ENCODE measurements at regions not wholly inside any gene's neighbourhood (a gene's known extent, or its start where the extent isn't known, plus 50 kb on each side); places are given as distances from the start of the nearest gene placed in this dataset.
"Not testable (repeated sequence)": the region's sequence is repeated elsewhere in the genome, so short reads cannot be mapped to it uniquely, and the experiment has no call there.

DNA sequence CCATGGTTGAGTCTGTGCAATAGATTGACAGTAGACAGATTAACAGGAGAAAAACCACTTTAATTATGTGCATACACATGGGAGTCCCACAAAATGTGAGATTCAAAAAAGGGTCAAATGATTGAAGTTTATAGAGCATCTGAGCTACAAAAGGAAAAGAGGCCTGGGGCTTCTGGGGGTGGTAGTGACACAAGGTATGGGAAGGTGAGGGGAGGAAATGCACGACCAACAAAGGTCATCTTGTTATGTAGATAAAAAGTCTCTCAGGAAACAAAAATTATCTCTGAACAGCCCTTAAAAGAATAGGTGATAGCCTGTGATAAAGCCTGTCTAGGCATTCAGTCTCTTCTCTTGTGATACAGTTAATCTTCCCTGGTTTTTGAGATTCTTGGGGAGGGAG is 141.7 kb downstream of the SEC23IP start:
- no peaks in the 10 kb centered on the region for H3K9me3 Mint-ChIP-seq
- no peaks in the 10 kb centered on the region for H3K4me1 Mint-ChIP-seq
- H3K27me3 Mint-ChIP-seq, result peaks cover 9% of the 10 kb centered on the region
- H3K27ac Mint-ChIP-seq, result no peak overlapping the region
- no peaks in the 10 kb centered on the region for H3K36me3 Mint-ChIP-seq
- ATAC-seq, result no peak
- no peak overlapping the region for H3K4me3 Mint-ChIP-seq

DNA sequence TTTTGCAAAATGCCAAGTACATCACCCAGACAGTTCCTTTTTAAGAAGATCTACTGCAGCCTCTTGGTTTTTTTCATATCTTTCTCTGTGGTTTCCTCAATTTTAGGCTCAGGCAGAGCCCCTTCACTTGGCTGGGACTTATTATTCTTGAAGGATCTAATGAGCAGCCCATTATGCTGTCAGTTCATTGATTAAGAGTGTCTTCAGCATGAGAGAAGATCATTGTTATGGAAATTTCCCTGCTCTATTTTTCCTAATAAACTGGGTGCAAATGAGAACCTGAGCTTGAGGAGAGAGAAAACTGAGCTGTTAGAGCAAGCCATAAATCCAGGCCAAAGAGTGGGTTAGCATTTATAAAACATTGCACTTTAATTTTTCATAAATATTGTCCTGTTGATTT is 146.5 kb downstream of the SEC23IP start:
- Mint-ChIP-seq H3K4me3 (no peak overlapping the region), H3K27me3 (peaks cover 9% of the 10 kb centered on the region), H3K27ac (no peak overlapping the region), H3K9me3 (no peaks in the 10 kb centered on the region), H3K4me1 (no peaks in the 10 kb centered on the region), H3K36me3 (no peaks in the 10 kb centered on the region)
- ATAC-seq, result no peak

DNA sequence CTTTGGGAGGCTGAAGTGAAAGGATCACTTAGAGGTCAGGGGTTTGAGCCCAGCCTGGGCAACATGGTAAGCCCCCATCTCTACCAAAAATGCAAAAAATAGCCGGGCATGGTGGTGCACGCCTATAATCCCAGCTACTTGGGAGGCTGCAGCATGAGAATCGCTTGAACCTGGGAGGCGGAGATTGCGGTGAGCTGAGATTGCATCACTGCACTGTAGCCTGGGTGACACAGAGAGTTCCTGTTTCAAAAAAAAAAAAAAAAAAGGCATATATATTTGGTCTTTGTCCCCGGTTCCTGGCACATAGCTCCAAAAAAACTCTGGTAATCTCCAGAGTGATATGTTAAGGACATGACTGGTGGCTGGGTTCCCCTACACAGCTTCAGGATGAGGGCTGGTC is 147.3 kb downstream of the SEC23IP start:
- ATAC-seq, result no peak
- Mint-ChIP-seq H3K36me3 (no peaks in the 10 kb centered on the region), H3K27me3 (peaks cover 9% of the 10 kb centered on the region), H3K9me3 (no peaks in the 10 kb centered on the region), H3K4me3 (no peak overlapping the region), H3K4me1 (no peaks in the 10 kb centered on the region), H3K27ac (no peak overlapping the region)

DNA sequence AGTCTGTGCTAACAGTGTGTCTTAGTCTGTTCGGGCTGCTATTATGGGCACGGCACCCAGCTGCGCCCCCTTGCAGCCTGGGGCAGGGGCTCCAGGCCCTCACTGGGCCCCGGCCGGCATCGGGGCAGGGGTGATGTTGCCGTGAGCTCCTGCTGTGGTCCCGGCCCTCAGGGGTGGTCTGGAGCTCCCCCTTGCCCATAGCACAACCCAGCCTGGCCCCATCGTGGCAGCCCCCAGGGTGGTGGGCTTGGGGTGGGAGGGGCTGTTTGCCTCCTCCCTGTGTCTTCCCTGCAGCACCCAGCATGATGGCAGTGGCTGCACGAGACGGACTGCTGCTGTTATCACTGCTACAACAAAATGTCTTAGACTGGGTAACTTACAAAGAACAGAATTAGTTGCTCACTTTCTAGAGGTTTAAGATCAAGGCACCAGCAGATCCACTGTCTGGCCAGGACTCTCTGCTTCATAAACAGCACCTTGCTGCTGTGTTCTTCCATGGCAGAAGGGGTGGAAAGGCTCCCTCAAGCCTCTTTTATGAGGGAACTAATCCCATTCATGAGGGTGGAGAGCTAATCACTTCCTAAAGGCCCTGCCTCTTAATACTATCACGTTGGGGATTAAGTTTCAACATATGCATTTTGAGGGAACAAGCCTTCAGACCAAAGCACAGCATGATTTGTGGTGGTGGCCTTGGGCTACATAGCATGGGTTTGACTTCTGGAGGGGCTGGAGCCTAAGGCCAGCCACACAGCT is 149.5 kb downstream of the SEC23IP start:
- peaks cover 9% of the 10 kb centered on the region for H3K27me3 Mint-ChIP-seq
- no peak overlapping the region for H3K27ac Mint-ChIP-seq
- H3K36me3 Mint-ChIP-seq, result no peaks in the 10 kb centered on the region
- peak; percentile 37 for ATAC-seq
- no peak overlapping the region for H3K4me3 Mint-ChIP-seq
- H3K9me3 Mint-ChIP-seq, result peaks cover 1% of the 10 kb centered on the region
- H3K4me1 Mint-ChIP-seq, result no peaks in the 10 kb centered on the region

DNA sequence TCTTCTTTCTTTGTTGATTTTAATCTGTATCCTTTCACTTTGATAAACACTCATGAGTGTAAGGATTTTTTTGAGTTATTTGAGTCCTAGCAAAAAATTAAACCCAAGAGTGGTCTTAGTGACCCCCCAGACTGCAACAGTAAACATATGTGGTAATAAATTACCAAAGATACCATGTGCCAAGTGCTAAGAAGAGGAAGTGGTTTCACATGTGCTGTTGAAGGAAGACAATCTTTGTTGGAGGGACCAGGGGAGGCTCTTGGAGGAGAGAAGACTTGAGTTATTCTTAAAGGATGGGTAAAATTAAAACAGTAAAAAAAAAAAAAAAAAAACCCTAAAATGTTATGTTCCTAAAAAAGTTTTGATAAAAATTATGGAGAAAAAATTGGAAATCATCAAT is 150.2 kb downstream of the SEC23IP start:
- H3K36me3 Mint-ChIP-seq, result no peaks in the 10 kb centered on the region
- ATAC-seq, result no peak

DNA sequence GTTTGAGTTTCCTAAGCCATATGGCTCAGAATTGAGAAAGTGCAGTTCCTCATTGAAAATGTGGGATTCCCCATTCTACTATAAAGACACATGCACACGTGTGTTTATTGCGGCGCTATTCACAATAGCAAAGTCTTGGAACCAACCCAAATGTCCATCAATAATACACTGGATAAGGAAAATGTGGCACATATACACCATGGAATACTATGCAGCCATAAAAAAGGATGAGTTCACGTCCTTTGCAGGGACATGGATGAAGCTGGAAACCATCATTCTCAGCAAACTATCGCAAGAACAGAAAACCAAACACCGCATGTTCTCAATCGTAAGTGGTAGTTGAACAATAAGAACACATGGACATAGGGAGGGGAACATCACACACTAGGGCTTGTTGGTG is 154.8 kb downstream of the SEC23IP start:
- H3K4me3 Mint-ChIP-seq, H3K36me3 Mint-ChIP-seq, H3K9me3 Mint-ChIP-seq, H3K27ac Mint-ChIP-seq, ATAC-seq, H3K4me1 Mint-ChIP-seq: not testable (repeated sequence)
- peaks cover 18% of the 10 kb centered on the region for H3K27me3 Mint-ChIP-seq

More for the DNA sequence above, 150.2 kb downstream of the SEC23IP start:
- H3K9me3 Mint-ChIP-seq, result peaks cover 2% of the 10 kb centered on the region
- no peaks in the 10 kb centered on the region for H3K4me1 Mint-ChIP-seq
- no peak overlapping the region for H3K4me3 Mint-ChIP-seq
- peaks cover 5% of the 10 kb centered on the region for H3K27me3 Mint-ChIP-seq
- no peak overlapping the region for H3K27ac Mint-ChIP-seq

DNA sequence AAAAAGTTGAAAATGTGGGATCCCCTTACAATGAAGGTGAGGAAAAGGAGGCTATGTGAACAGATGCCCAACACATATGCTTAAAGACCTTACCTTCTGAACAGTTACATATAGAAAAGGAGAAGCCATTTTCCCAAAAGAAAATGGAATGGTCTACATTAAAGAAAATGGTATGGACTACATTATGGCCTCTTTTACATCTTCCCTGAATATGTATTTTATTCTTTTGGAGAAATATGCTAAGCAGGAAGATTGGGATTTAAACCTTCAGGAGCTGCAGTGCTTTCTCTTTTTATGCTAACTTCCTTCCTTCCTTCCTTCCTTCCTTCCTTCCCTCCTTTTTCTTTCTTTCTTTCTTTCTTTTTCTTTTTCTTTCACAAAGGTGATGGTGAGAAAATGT is 155.4 kb downstream of the SEC23IP start:
- peaks cover 24% of the 10 kb centered on the region for H3K27me3 Mint-ChIP-seq
- H3K4me3 Mint-ChIP-seq, result no peak overlapping the region
- no peak overlapping the region for H3K27ac Mint-ChIP-seq
- H3K4me1 Mint-ChIP-seq, result no peaks in the 10 kb centered on the region
- no peak for ATAC-seq
- H3K9me3 Mint-ChIP-seq, result peaks cover 2% of the 10 kb centered on the region
- no peaks in the 10 kb centered on the region for H3K36me3 Mint-ChIP-seq

DNA sequence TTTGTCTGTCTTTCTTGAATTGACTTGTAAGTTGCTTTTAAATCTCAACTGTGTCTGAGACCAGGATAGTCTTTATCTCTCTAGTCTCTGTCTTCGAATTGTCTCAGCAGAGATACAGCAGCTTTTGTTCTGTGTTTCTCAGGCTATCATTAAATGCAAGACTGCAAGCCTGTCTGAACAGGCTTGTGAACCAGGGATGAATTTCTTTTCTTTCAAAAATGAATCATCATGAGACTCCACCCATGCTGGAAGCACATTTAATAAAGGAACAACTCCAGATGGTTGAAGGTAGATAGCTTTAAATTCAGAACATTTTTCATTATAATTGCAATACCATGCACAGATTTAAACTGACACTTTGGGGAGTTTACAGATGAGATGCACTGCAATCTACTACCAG is 155.9 kb downstream of the SEC23IP start:
- H3K4me3 Mint-ChIP-seq, result no peak overlapping the region
- H3K4me1 Mint-ChIP-seq, result no peaks in the 10 kb centered on the region
- H3K9me3 Mint-ChIP-seq, result peaks cover 2% of the 10 kb centered on the region
- peaks cover 26% of the 10 kb centered on the region for H3K27me3 Mint-ChIP-seq
- H3K27ac Mint-ChIP-seq, result no peak overlapping the region
- no peak for ATAC-seq
- H3K36me3 Mint-ChIP-seq, result no peaks in the 10 kb centered on the region

DNA sequence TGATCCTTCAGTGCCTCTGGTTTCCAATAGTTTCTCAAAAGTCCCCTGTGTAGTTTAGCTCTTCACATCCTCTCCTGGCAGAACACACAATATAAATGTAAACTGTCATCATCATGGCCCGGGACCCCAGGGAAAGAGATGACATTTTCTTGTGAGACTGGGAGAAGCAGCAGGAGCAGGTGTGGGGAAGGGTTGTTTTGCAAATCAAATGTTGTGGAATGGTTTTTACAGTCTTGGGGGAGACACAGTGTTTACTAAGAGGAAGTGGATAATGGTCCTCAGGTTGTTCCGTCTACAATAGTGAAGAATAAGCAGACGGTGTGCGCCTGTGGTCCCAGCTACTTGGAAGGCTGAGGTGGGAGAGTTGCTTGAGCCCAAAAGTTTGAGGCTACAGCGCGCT is 159.1 kb downstream of the SEC23IP start:
- H3K27me3 Mint-ChIP-seq, result peaks cover 26% of the 10 kb centered on the region
- no peaks in the 10 kb centered on the region for H3K4me1 Mint-ChIP-seq

DNA sequence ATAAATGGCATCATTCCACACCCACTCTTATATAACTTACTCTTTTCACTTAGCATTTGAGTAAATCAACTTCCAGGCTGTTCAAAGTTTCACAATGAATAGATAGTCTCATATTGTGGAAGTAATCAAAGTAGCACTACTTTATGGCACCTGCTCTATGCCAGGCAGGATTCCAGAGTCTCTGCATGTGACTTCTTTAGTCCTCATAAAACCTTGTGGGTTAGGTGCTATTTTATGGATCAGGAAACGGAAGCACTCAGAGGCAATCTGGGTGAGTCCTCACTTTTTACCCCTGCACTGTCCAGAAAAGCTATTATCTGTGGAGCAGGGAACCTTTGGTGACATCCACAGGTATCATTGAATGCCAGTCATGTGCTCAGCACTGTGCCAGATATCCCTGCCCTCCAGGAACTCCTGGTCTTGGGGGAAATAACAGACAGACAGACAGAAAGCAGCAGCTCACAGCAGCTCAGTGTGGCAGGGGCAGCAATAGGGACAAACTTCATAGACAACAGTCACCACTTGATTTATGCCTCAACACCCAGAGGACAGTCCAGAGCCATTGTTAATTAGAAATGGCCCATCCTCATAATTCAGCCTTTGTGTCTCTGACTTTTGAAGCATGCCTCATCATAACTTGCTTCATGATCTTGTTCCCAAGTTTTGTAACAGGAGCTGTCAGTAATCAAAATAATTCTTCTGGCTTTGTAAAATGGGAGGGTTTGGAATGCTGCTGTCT is 160.6 kb downstream of the SEC23IP start:
- H3K4me1 Mint-ChIP-seq, result peaks cover 5% of the 10 kb centered on the region
- H3K4me3 Mint-ChIP-seq, result no peak overlapping the region
- no peaks in the 10 kb centered on the region for H3K9me3 Mint-ChIP-seq
- H3K27me3 Mint-ChIP-seq, result peaks cover 26% of the 10 kb centered on the region
- H3K27ac Mint-ChIP-seq, result no peak overlapping the region
- no peaks in the 10 kb centered on the region for H3K36me3 Mint-ChIP-seq
- ATAC-seq, result no peak

More for the DNA sequence above, 159.1 kb downstream of the SEC23IP start:
- H3K4me3 Mint-ChIP-seq, result no peak overlapping the region
- H3K9me3 Mint-ChIP-seq, result peaks cover 2% of the 10 kb centered on the region
- no peak for ATAC-seq
- H3K27ac Mint-ChIP-seq, result no peak overlapping the region
- no peaks in the 10 kb centered on the region for H3K36me3 Mint-ChIP-seq

DNA sequence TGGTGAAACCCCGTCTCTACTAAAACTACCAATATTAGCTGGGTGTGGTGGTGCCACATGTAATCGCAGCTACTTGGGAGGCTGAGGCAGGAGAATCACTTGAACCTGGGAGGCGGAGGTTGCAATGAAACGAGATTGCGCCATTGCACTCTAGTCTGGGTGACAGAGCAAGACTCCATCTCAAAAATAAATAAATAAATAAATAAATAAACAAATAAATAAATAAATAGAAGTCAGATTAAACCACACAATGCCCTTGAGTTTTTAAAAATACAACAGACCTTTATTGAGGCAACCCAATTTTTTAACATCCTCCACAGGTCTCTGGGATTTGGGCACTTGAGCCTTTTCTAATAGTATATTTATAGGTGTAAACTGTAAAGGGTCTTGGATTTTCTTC is 167.3 kb downstream of the SEC23IP start:
- not testable (repeated sequence) for H3K4me3 Mint-ChIP-seq, H3K27ac Mint-ChIP-seq, H3K36me3 Mint-ChIP-seq, ATAC-seq, H3K9me3 Mint-ChIP-seq
- Mint-ChIP-seq H3K27me3 (peaks cover 21% of the 10 kb centered on the region), H3K4me1 (peaks cover 11% of the 10 kb centered on the region)

DNA sequence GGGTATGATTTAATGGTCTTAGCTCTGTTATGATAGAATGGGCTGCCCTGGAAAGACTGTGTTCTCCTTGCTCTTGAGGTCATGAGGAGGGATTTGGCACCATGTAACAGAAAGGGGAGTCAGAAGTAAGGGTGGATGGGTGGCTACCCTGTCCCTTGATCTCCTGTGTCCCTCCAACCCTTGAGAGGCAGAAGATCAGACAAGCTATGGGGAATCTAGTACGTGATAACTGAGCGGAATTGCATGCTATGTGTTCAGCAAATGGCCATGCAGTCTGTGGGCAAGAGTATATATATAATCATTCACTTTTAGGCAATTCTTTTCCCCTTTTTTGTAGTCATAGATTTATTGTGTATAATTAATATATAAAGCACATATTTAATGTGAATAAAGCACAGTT is 174.9 kb downstream of the SEC23IP start:
- H3K9me3 Mint-ChIP-seq, result peaks cover 10% of the 10 kb centered on the region
- H3K36me3 Mint-ChIP-seq, result no peaks in the 10 kb centered on the region
- no peak for ATAC-seq
- peaks cover 18% of the 10 kb centered on the region for H3K27me3 Mint-ChIP-seq
- no peaks in the 10 kb centered on the region for H3K4me1 Mint-ChIP-seq
- no peak overlapping the region for H3K27ac Mint-ChIP-seq
- no peak overlapping the region for H3K4me3 Mint-ChIP-seq

DNA sequence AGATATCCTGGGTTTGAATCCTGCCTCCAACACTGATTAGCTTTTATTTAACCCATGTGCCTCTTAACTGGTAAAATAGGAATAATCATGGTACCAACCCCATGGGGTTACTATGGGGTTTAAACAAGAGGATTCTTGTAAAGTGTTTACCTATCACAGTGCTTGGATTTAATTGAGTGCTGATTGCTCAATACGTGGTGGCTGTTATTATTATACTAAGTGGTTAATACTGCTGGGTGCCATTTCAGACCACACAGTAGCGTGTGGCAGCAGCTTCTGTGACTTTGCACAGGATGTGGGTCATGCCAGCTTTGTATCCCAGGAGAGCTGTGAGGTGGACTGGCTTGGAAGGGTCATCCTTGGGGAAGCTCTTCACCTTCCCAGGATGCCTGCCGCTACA is 177.2 kb downstream of the SEC23IP start:
- peaks cover 16% of the 10 kb centered on the region for H3K9me3 Mint-ChIP-seq
- ATAC-seq, result no peak
- H3K27ac Mint-ChIP-seq, result no peak overlapping the region
- H3K36me3 Mint-ChIP-seq, result no peaks in the 10 kb centered on the region
- no peak overlapping the region for H3K4me3 Mint-ChIP-seq
- peaks cover 18% of the 10 kb centered on the region for H3K27me3 Mint-ChIP-seq
- no peaks in the 10 kb centered on the region for H3K4me1 Mint-ChIP-seq

DNA sequence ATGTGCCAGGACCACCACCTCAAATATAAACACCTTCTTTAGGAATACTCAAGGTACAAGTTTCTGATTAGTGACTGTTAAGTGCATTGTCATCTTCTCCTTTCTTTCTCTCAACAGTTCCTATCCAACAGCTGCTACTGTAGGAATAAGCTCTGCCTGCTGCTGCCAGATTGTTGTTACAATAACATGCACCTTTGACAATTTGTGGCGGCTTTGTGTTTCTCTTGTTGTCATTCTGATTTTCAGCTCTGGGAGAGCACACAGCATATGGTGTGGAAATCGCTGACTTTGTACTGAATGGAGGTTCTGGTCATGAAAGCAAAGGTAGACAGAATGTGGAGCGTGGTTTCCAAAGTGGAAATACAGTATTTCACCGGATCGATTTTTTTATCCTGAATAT is 182.8 kb downstream of the SEC23IP start:
- Mint-ChIP-seq H3K4me3 (no peak overlapping the region), H3K9me3 (peaks cover 12% of the 10 kb centered on the region), H3K27ac (no peak overlapping the region), H3K36me3 (no peaks in the 10 kb centered on the region), H3K27me3 (peaks cover 35% of the 10 kb centered on the region), H3K4me1 (no peaks in the 10 kb centered on the region)
- no peak for ATAC-seq

DNA sequence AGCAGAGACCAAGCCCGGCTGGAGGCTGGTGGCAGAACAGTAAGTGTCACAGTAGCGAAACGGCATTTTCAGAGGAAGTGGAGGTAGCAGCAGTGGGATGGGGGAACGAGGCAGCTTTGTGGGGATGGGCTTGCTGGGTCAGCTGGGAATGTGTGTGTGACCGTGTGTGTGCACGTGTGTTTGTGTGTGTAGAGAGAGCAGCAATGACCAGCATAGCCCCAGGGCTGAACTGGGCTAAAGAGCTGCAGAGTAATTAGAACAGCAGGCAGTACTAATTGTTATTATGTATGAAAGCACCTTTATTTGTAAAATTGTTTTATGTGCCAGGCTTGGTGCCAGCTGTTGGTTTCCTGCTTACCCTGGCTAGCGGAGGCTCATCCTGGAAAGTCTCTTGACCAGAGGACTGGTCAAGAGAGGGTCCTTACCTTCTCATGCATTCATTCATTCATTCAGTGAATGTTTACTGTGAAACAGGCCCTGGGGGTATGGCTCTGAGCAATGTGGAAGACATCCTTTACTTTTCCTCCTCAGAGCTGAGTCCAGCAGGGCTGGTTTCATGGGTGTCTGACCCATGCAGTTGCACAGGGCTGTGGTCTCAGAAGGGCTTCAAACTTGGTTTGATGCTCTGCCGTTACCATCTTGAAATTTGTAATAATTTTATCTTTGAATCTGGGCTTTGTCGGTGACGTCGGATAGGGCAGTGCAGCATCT is 184.6 kb downstream of the SEC23IP start:
- peaks cover 8% of the 10 kb centered on the region for H3K9me3 Mint-ChIP-seq
- H3K4me1 Mint-ChIP-seq, result no peaks in the 10 kb centered on the region
- ATAC-seq, result peak; percentile 14
- no peaks in the 10 kb centered on the region for H3K36me3 Mint-ChIP-seq
- no peak overlapping the region for H3K4me3 Mint-ChIP-seq
- no peak overlapping the region for H3K27ac Mint-ChIP-seq
- peaks cover 40% of the 10 kb centered on the region for H3K27me3 Mint-ChIP-seq

Measured in stimulated activated memory B cell treated with anti-CD40 and anti-IgM and Interleukin-4, amounts not matched to agents 10 μg/mL and 1 μg/mL and 100 μg/mL, for 72 hours (primary cell).